B cell (primary cell): ENCODE measurements at regions not wholly inside any gene's neighbourhood (a gene's known extent, or its start where the extent isn't known, plus 50 kb on each side); places are given as distances from the start of the nearest gene placed in this dataset.

Source experiments
- ATAC-seq: fragments of 200-7000 bp; cut with Tn5 transposase; one replicate; pipeline ENCODE4 v1.10.0; 2021; ENCODE audit warnings: low read depth, mild to moderate bottlenecking, moderate number of reproducible peaks, moderate library complexity
- CTCF ChIA-PET: fragments of 350-600 bp; sonication (Branson Sonifier 250); formaldehyde crosslinking; loops from one replicate; lab custom pipeline; 2021; ENCODE audit warnings: antibody characterized with exemption, inconsistent platforms; lab: Charles Lee
- POLR2A ChIA-PET: fragments of 350-600 bp; sonication (Branson Sonifier 250); formaldehyde crosslinking; loops from one replicate; lab custom pipeline; 2021; ENCODE audit warnings: antibody characterized with exemption; lab: Charles Lee
- DNase-seq: peaks from one replicate; pipeline ENCODE4 v3.0.0; 2013
- H2AFZ ChIP-seq: 2 replicates; pipeline ENCODE4 v1.6.1; 2012; ENCODE audit warnings: mild to moderate bottlenecking, low read depth, low read length; ENCODE audit not compliant: insufficient read depth, poor library complexity, severe bottlenecking
- H3K27ac ChIP-seq, 2 donors: 1 replicate in 1 of 2; 2 replicates in 1 of 2; pipeline ENCODE4 v1.5.1; 2012 to 2013; ENCODE audit warnings: low read length in 2 of 2, mild to moderate bottlenecking in 2 of 2, moderate library complexity in 1 of 2
- H3K27me3 ChIP-seq, 4 experiments: fragments of 200-600 bp in 1 of 4; sonication (generic) in 1 of 4; replicated peaks in 1 of 4; 1 replicate in 2 of 4; 2 replicates in 2 of 4; pipeline versions ENCODE4 v1.6.1 to v1.7.0; 2013 to 2016; ENCODE audit warnings: low read length in 3 of 4, mild to moderate bottlenecking in 2 of 4, mixed read lengths in 1 of 4, moderate library complexity in 1 of 4; ENCODE audit not compliant: insufficient read depth in 4 of 4, control insufficient read depth in 3 of 4; ENCODE audit errors: control extremely low read depth in 1 of 4
- H3K36me3 ChIP-seq, 2 experiments: replicated peaks in 1 of 2; 1 replicate in 1 of 2; 2 replicates in 1 of 2; pipeline versions ENCODE4 v1.6.1 to v1.7.1; 2013; ENCODE audit warnings: low read length in 1 of 2; ENCODE audit not compliant: insufficient read depth in 2 of 2, control insufficient read depth in 1 of 2; ENCODE audit errors: control extremely low read depth in 1 of 2, extremely low read depth in 1 of 2
- H3K4me1 ChIP-seq, 2 donors: fragments of 200-600 bp in 1 of 2; sonication (generic) in 1 of 2; 1 replicate in 1 of 2; 2 replicates in 1 of 2; pipeline versions ENCODE4 v1.5.1 to v1.6.1; 2013 to 2017; ENCODE audit warnings: low read length in 2 of 2; ENCODE audit not compliant: control insufficient read depth in 2 of 2, insufficient read depth in 2 of 2
- H3K4me2 ChIP-seq: replicated peaks from 2 replicates; pipeline ENCODE3; 2012; ENCODE audit warnings: mild to moderate bottlenecking, low read depth, low read length; ENCODE audit not compliant: poor library complexity, severe bottlenecking
- H3K4me3 ChIP-seq, 5 experiments: fragments of 200-600 bp in 1 of 5; sonication (generic) in 1 of 5; 1 replicate in 3 of 5; 2 replicates in 2 of 5; pipeline versions ENCODE4 v1.5.1 to v1.7.0; 2011 to 2016; ENCODE audit warnings: low read length in 4 of 5, mild to moderate bottlenecking in 4 of 5, low read depth in 2 of 5, control low read depth in 1 of 5, moderate library complexity in 1 of 5; ENCODE audit not compliant: insufficient read depth in 1 of 5; ENCODE audit errors: control extremely low read depth in 1 of 5, extremely low read depth in 1 of 5
- H3K79me2 ChIP-seq: fragments of 200-600 bp; sonication (generic); one replicate; pipeline ENCODE4 v1.6.0; 2016; ENCODE audit warnings: low read length; ENCODE audit not compliant: control insufficient read depth, insufficient read depth
- H3K9ac ChIP-seq: fragments of 200-600 bp; sonication (generic); 2 replicates; pipeline ENCODE4 v1.6.1; 2017; ENCODE audit warnings: mild to moderate bottlenecking, low read length, moderate library complexity
- H3K9me3 ChIP-seq, 3 donors: one replicate each; pipeline versions ENCODE4 v1.6.1 to v1.7.1; 2013; ENCODE audit warnings: low read length in 2 of 3; ENCODE audit not compliant: control insufficient read depth in 2 of 3, insufficient read depth in 1 of 3; ENCODE audit errors: control extremely low read depth in 1 of 3
- H4K20me1 ChIP-seq: 2 replicates; pipeline ENCODE4 v1.6.0; 2012; ENCODE audit warnings: mild to moderate bottlenecking, low read length; ENCODE audit not compliant: insufficient read depth, control insufficient read depth, poor library complexity, severe bottlenecking
- H3K27ac Mint-ChIP-seq: one replicate; pipeline ENCODE4 v1.8.0; 2021; ENCODE audit warnings: mixed read lengths
- H3K27me3 Mint-ChIP-seq: one replicate; pipeline ENCODE4 v1.8.0; 2021; ENCODE audit warnings: mixed read lengths
- H3K4me1 Mint-ChIP-seq: one replicate; pipeline ENCODE4 v1.8.0; 2021; ENCODE audit warnings: mixed read lengths
- H3K4me3 Mint-ChIP-seq: one replicate; pipeline ENCODE4 v1.8.0; 2021; ENCODE audit warnings: mixed read lengths
- H3K9me3 Mint-ChIP-seq: one replicate; pipeline ENCODE4 v1.8.0; 2022; ENCODE audit warnings: mixed read lengths; ENCODE audit not compliant: insufficient read depth
- CTCF ChIP-seq: fragments of 200-600 bp; IDR thresholded peaks from one replicate; pipeline ENCODE4 v1.8.0; 2022; ENCODE audit warnings: antibody characterized with exemption, mild to moderate bottlenecking
- EZH2 ChIP-seq: IDR thresholded peaks from 2 replicates; pipeline ENCODE4 v1.6.1; 2012; ENCODE audit warnings: borderline replicate concordance, low read depth, mild to moderate bottlenecking, moderate library complexity, low read length; ENCODE audit not compliant: insufficient read depth, poor library complexity, severe bottlenecking
- WGBS: methylation state at CpG from one replicate; pipeline ENCODE4 v1.1.5; 2013; ENCODE audit warnings: missing lambda C conversion rate; ENCODE audit not compliant: insufficient coverage; 5-methylcytosine and 5-hydroxymethylcytosine counted together
- intact Hi-C: fragments of 100-400 bp; cut with micrococcal nuclease; formaldehyde crosslinking; loops from one replicate; pipeline ENCODE4 v1.10.0; 2022

GRCh38 chr9:109710830-109711229 lies 69.2 kb upstream of the PALM2AKAP2 start:
- CTCF ChIA-PET = no interaction called here
- intact Hi-C loops = no loop called here
- WGBS = no CpG with 5 or more reads among the region's 1 CpG

GRCh38 chr9:109715344-109715743 lies 64.7 kb upstream of the PALM2AKAP2 start:
- Mint-ChIP-seq H3K27ac (no peak overlapping the region), H3K27me3 (peaks cover 17% of the 10 kb centered on the region), H3K9me3 (no peaks in the 10 kb centered on the region), H3K4me3 (no peak overlapping the region), H3K4me1 (no peaks in the 10 kb centered on the region)
- WGBS = 95% methylated on average over 6 of the region's 6 CpGs
- Histone ChIP-seq H3K27me3 (peaks cover 0 to 4% (median 0%) of the 10 kb centered on the region in 4 experiments), H3K4me2 (no peak overlapping the region), H3K79me2 (no peaks in the 10 kb centered on the region), H3K4me3 (no peak overlapping the region), H4K20me1 (no peaks in the 10 kb centered on the region), H3K36me3 (no peaks in the 10 kb centered on the region), H3K9me3 (no peaks in the 10 kb centered on the region), H3K9ac (no peak overlapping the region), H3K27ac (no peak overlapping the region), H2AFZ (no peak overlapping the region), H3K4me1 (no peaks in the 10 kb centered on the region)
- TF ChIP-seq CTCF (no peak), EZH2 (no peak)
- ATAC-seq (no peak), DNase-seq (no peak)
- CTCF ChIA-PET = no interaction called here
- POLR2A ChIA-PET = no interaction called here
- intact Hi-C loops = no loop called here

More at GRCh38 chr9:109710830-109711229, 69.2 kb upstream of the PALM2AKAP2 start:
- Histone ChIP-seq H3K4me1 (no peaks in the 10 kb centered on the region), H3K79me2 (no peaks in the 10 kb centered on the region), H3K27ac (no peak overlapping the region), H2AFZ (no peak overlapping the region), H3K4me3 (no peak overlapping the region), H3K27me3 (peaks cover 0 to 6% (median 0%) of the 10 kb centered on the region in 4 experiments), H3K9me3 (no peaks in the 10 kb centered on the region), H4K20me1 (no peaks in the 10 kb centered on the region), H3K9ac (no peak overlapping the region), H3K4me2 (no peak overlapping the region), H3K36me3 (no peaks in the 10 kb centered on the region)
- Mint-ChIP-seq H3K27ac (no peak overlapping the region), H3K4me1 (no peaks in the 10 kb centered on the region), H3K27me3 (peaks cover 19% of the 10 kb centered on the region), H3K9me3 (no peaks in the 10 kb centered on the region), H3K4me3 (no peak overlapping the region)
- POLR2A ChIA-PET = no interaction called here
- no peak for DNase-seq
- no peak for TF ChIP-seq EZH2
- TF ChIP-seq CTCF = no peak
- no peak for ATAC-seq
